Smooth muscle cell (in vitro differentiated cells): ENCODE measurements at regions not wholly inside any gene's neighbourhood (a gene's known extent, or its start where the extent isn't known, plus 50 kb on each side); places are given as distances from the start of the nearest gene placed in this dataset.

Experiments used
- DNase-seq: peaks from one replicate; lab custom pipeline; 2025; ENCODE audit not compliant: unreplicated experiment; lab: John Stamatoyannopoulos, UW
- H2AFZ ChIP-seq: fragments of 200-600 bp; sonication (generic); 2 replicates; pipeline ENCODE4 v1.6.0; 2016; ENCODE audit warnings: antibody characterized with exemption, low read depth, mild to moderate bottlenecking
- H3F3A ChIP-seq: fragments of 200-600 bp; sonication (generic); 2 replicates; pipeline ENCODE4 v1.6.0; 2017; ENCODE audit warnings: antibody characterized with exemption, low read depth
- H3K27ac ChIP-seq: fragments of 200-600 bp; sonication (generic); 2 replicates; pipeline ENCODE4 v1.5.1; 2016; ENCODE audit warnings: low read depth, mild to moderate bottlenecking
- H3K27me3 ChIP-seq: fragments of 200-600 bp; sonication (generic); 2 replicates; pipeline ENCODE4 v1.6.1; 2016; ENCODE audit warnings: low read depth, mild to moderate bottlenecking
- H3K36me3 ChIP-seq: fragments of 200-600 bp; sonication (generic); 2 replicates; pipeline ENCODE4 v1.5.1; 2016; ENCODE audit warnings: low read depth
- H3K4me1 ChIP-seq: fragments of 200-600 bp; sonication (generic); 2 replicates; pipeline ENCODE4 v1.5.1; 2016; ENCODE audit warnings: low read depth
- H3K4me2 ChIP-seq: fragments of 200-600 bp; sonication (generic); 2 replicates; pipeline ENCODE4 v1.6.0; 2016; ENCODE audit warnings: mild to moderate bottlenecking
- H3K4me3 ChIP-seq: fragments of 200-600 bp; sonication (generic); 2 replicates; pipeline ENCODE4 v1.5.1; 2016; ENCODE audit warnings: mild to moderate bottlenecking
- H3K79me2 ChIP-seq: fragments of 200-600 bp; sonication (generic); 2 replicates; pipeline ENCODE4 v1.6.0; 2016; ENCODE audit warnings: low read depth, mild to moderate bottlenecking
- H3K9ac ChIP-seq: fragments of 200-600 bp; sonication (generic); 2 replicates; pipeline ENCODE4 v1.6.0; 2016; ENCODE audit warnings: low read depth
- H3K9me3 ChIP-seq: fragments of 200-600 bp; sonication (generic); replicated peaks from 2 replicates; pipeline ENCODE4 v1.5.1; 2016; ENCODE audit warnings: low read depth
- H4K20me1 ChIP-seq: fragments of 200-600 bp; sonication (generic); 2 replicates; pipeline ENCODE4 v1.6.0; 2016; ENCODE audit warnings: low read depth
- WGBS: methylation state at CpG from one replicate; pipeline ENCODE4 v1.1.7; 2016; ENCODE audit warnings: low lambda C conversion rate; 5-methylcytosine and 5-hydroxymethylcytosine counted together
- TF ChIP-seq, protein P1 (sequence below): fragments of 200-600 bp; sonication (generic); IDR thresholded peaks from 2 replicates; pipeline ENCODE4 v1.5.1; 2017; ENCODE audit warnings: borderline replicate concordance, mild to moderate bottlenecking, antibody characterized with exemption; ENCODE audit not compliant: insufficient read depth, poor library complexity, severe bottlenecking

DNA sequence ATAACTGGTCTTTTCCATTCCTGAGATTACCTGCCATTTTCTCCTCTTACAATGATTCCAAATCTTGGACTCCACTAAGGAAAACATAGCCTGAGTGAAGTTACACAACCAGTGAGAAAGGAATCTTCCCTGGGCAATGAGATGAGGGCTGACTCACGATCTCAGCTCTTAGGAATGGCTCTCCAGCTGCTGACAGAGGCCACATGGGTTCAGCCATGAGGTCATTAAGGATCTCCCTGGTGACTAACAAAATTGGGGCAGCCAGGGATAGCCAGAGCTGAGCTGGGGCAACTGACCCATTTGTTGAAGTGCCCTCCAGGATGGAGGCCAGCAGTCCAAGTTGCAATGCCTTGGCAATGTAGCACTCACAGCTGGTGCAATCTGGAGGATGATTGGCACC is 78.7 kb upstream of the MKLN1 start:
- peak overlapping the region; percentile 45 for H3K27ac ChIP-seq
- H3K9me3 ChIP-seq: no peaks in the 10 kb centered on the region
- WGBS: 3% methylated on average over 1 of the region's 1 CpG
- H2AFZ ChIP-seq: no peak overlapping the region
- H4K20me1 ChIP-seq: no peaks in the 10 kb centered on the region
- peaks cover 4% of the 10 kb centered on the region for H3K4me1 ChIP-seq
- H3F3A ChIP-seq: no peaks in the 10 kb centered on the region
- H3K9ac ChIP-seq: no peak overlapping the region
- H3K4me2 ChIP-seq: no peak overlapping the region
- H3K79me2 ChIP-seq: no peaks in the 10 kb centered on the region
- no peaks in the 10 kb centered on the region for H3K27me3 ChIP-seq
- no peak overlapping the region for H3K4me3 ChIP-seq
- no peak for DNase-seq
- TF ChIP-seq, protein P1, sequence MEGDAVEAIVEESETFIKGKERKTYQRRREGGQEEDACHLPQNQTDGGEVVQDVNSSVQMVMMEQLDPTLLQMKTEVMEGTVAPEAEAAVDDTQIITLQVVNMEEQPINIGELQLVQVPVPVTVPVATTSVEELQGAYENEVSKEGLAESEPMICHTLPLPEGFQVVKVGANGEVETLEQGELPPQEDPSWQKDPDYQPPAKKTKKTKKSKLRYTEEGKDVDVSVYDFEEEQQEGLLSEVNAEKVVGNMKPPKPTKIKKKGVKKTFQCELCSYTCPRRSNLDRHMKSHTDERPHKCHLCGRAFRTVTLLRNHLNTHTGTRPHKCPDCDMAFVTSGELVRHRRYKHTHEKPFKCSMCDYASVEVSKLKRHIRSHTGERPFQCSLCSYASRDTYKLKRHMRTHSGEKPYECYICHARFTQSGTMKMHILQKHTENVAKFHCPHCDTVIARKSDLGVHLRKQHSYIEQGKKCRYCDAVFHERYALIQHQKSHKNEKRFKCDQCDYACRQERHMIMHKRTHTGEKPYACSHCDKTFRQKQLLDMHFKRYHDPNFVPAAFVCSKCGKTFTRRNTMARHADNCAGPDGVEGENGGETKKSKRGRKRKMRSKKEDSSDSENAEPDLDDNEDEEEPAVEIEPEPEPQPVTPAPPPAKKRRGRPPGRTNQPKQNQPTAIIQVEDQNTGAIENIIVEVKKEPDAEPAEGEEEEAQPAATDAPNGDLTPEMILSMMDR: no peak
- H3K36me3 ChIP-seq: no peaks in the 10 kb centered on the region

- Histone ChIP-seq H3K4me2 (no peak overlapping the region), H3K4me1 (peaks cover 2% of the 10 kb centered on the region), H3K36me3 (no peaks in the 10 kb centered on the region), H4K20me1 (no peaks in the 10 kb centered on the region), H3K9me3 (no peaks in the 10 kb centered on the region), H3F3A (no peaks in the 10 kb centered on the region), H3K79me2 (no peaks in the 10 kb centered on the region), H2AFZ (no peak overlapping the region), H3K4me3 (no peak overlapping the region), H3K9ac (peak overlapping the region; percentile 1), H3K27ac (peak overlapping the region; percentile 17), H3K27me3 (no peaks in the 10 kb centered on the region)
- TF ChIP-seq, protein P1: no peak
- WGBS: 96% methylated on average over 3 of the region's 3 CpGs
- DNase-seq: no peak
These were observed 78.2 kb upstream of the MKLN1 start for GRCh38 chr7:131249483-131249882.

GRCh38 chr7:131250331-131250730 is 77.3 kb upstream of the MKLN1 start:
- H3K27ac ChIP-seq: no peak overlapping the region
- no peak for DNase-seq

DNA sequence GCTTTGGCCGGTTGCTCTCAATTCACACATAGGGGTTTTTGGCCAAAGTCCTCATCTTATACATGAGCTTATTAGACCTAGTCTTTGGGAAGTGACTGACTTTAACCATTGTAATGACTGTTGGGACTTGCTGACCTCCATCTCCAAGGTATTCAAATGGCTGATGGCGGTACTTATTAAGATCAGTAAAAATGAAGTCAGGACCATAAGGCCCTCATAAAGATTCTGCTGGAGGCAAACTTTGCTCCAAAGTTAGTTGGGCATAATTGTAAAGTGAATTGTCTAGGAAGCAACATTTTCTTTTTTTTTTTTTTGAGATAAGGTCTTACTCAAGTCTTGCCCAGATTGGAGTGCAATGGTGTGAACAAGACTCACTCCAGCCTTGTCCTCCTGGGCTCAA is 76.3 kb upstream of the MKLN1 start:
- no peaks in the 10 kb centered on the region for H3F3A ChIP-seq
- no peaks in the 10 kb centered on the region for H3K4me1 ChIP-seq
- 92% methylated on average over 2 of the region's 2 CpGs for WGBS
- H3K27me3 ChIP-seq: no peaks in the 10 kb centered on the region
- H2AFZ ChIP-seq: no peak overlapping the region
- TF ChIP-seq, protein P1: no peak
- no peak for DNase-seq
- H3K36me3 ChIP-seq: no peaks in the 10 kb centered on the region
- no peaks in the 10 kb centered on the region for H3K9me3 ChIP-seq
- no peaks in the 10 kb centered on the region for H3K79me2 ChIP-seq
- no peaks in the 10 kb centered on the region for H4K20me1 ChIP-seq
- H3K9ac ChIP-seq: no peak overlapping the region
- no peak overlapping the region for H3K4me3 ChIP-seq
- no peak overlapping the region for H3K27ac ChIP-seq
- no peak overlapping the region for H3K4me2 ChIP-seq

More at GRCh38 chr7:131250331-131250730, 77.3 kb upstream of the MKLN1 start:
- WGBS: 56% methylated on average over 4 of the region's 4 CpGs
- no peak overlapping the region for H3K4me3 ChIP-seq
- no peak overlapping the region for H3K4me2 ChIP-seq
- no peaks in the 10 kb centered on the region for H3K27me3 ChIP-seq
- H3F3A ChIP-seq: no peaks in the 10 kb centered on the region
- no peak overlapping the region for H2AFZ ChIP-seq
- H3K79me2 ChIP-seq: no peaks in the 10 kb centered on the region
- no peaks in the 10 kb centered on the region for H3K36me3 ChIP-seq
- no peaks in the 10 kb centered on the region for H3K9me3 ChIP-seq
- H3K9ac ChIP-seq: peak overlapping the region; percentile 1
- TF ChIP-seq, protein P1: no peak
- no peaks in the 10 kb centered on the region for H4K20me1 ChIP-seq
- H3K4me1 ChIP-seq: no peaks in the 10 kb centered on the region
